Activated B cell treated with CpG ODN at 0.5 μM for 24 hours (primary cell): ENCODE measurements at regions not wholly inside any gene's neighbourhood (a gene's known extent, or its start where the extent isn't known, plus 50 kb on each side); places are given as distances from the start of the nearest gene placed in this dataset.

Source experiments
- ATAC-seq: fragments of 200-7000 bp; cut with Tn5 transposase; one replicate; pipeline ENCODE4 v1.10.0; 2021; ENCODE audit warnings: low read depth, mild to moderate bottlenecking, moderate library complexity
- CTCF ChIA-PET: fragments of 350-600 bp; sonication (Branson Sonifier 250); formaldehyde crosslinking; loops from one replicate; lab custom pipeline; 2021; ENCODE audit warnings: antibody characterized with exemption; lab: Charles Lee
- POLR2A ChIA-PET: fragments of 350-600 bp; sonication (Branson Sonifier 250); formaldehyde crosslinking; loops from one replicate; lab custom pipeline; 2021; ENCODE audit warnings: antibody characterized with exemption; lab: Charles Lee
- DNase-seq: peaks from one replicate; pipeline ENCODE4 v3.0.0; 2022
- H3K27ac Mint-ChIP-seq: one replicate; pipeline ENCODE4 v1.8.0; 2020; ENCODE audit warnings: mixed read lengths
- H3K27me3 Mint-ChIP-seq: one replicate; pipeline ENCODE4 v1.8.0; 2021; ENCODE audit warnings: mixed read lengths
- H3K36me3 Mint-ChIP-seq: one replicate; pipeline ENCODE4 v1.8.0; 2021; ENCODE audit warnings: low read depth, mixed read lengths
- H3K4me1 Mint-ChIP-seq: one replicate; pipeline ENCODE4 v1.8.0; 2021; ENCODE audit warnings: mixed read lengths
- H3K4me3 Mint-ChIP-seq: one replicate; pipeline ENCODE4 v1.8.0; 2020; ENCODE audit warnings: mild to moderate bottlenecking, mixed read lengths
- H3K9me3 Mint-ChIP-seq: one replicate; pipeline ENCODE4 v1.8.0; 2020; ENCODE audit warnings: mixed read lengths
- CTCF ChIP-seq: fragments of 200-600 bp; IDR thresholded peaks from one replicate; pipeline ENCODE4 v1.8.0; 2022; ENCODE audit warnings: antibody characterized with exemption, mild to moderate bottlenecking
- intact Hi-C: fragments of 100-400 bp; cut with micrococcal nuclease; formaldehyde crosslinking; loops from one replicate; pipeline ENCODE4 v1.15.1; 2024

DNA sequence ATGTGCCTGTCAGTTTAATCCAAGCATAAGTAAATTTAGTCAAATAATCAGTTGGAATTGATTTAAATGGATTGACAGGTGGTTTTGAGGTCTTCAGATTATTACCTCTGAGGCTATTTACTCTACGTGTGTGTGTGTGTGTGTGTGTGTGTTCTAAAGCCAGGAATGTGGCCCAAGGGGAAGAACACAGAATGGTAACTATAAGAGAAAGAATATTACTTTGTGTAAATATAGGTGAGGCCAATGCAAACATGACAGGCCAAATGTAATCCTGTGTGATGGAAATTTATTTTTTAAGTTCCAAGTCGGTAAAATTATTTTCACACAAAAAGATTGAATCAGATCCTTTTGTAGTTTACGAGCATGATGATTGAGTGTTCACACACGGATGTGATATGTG is 390.0 kb downstream of the PLK2 start:
- no peak for TF ChIP-seq CTCF
- intact Hi-C loops = no loop called here
- H3K27me3 Mint-ChIP-seq = no peaks in the 10 kb centered on the region
- no peak for ATAC-seq
- no peak overlapping the region for H3K27ac Mint-ChIP-seq
- POLR2A ChIA-PET = no interaction called here
- CTCF ChIA-PET = no interaction called here
- H3K4me3 Mint-ChIP-seq = no peak overlapping the region
- no peaks in the 10 kb centered on the region for H3K36me3 Mint-ChIP-seq
- no peak for DNase-seq
- H3K4me1 Mint-ChIP-seq = no peaks in the 10 kb centered on the region
- no peaks in the 10 kb centered on the region for H3K9me3 Mint-ChIP-seq

DNA sequence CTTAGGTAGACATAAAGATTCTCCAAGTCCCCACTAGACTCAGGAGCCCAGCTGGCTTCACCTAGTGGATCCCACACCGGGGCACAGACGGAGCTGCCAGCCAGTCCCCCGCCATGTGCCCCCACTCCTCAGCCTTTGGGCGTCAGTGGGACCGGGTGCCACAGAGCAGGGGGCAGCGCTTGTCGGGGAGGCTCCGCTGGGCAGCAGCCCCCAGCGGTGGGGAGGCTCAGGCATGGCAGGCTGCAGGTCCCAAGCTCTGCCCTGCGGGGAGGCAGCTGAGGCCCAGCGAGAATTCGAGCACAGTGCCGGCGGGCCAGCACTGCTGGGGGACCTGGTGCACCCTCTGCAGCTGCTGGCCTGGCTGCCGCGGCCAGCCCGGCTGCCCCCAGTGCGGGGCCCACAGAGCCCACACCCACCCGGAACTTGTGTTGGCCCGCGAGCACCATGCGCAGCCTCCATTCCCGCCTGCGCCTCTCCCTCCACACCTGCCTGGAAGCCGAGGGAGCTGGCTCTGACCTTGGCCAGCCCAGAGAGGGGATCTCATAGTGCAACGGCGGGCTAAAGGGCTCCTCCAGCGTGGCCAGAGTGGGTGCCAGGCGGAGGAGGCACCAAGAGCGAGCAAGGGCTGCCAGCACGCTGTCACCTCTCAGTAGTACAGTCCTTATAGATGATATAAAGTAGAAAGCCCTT is 390.7 kb downstream of the PLK2 start:
- Mint-ChIP-seq H3K27me3 (no peaks in the 10 kb centered on the region), H3K4me1 (no peaks in the 10 kb centered on the region), H3K27ac (no peak overlapping the region), H3K36me3 (no peaks in the 10 kb centered on the region), H3K4me3 (no peak overlapping the region), H3K9me3 (no peaks in the 10 kb centered on the region)
- DNase-seq = no peak
- ChIA-PET POLR2A (interaction anchor here (0.7 kb wide), 1 partner anchor 9 kb away, joined by 3 read pairs; no protein-coding TSS in a partner anchor), CTCF (no interaction called here)
- intact Hi-C loops = no loop called here
- ATAC-seq = no peak
- no peak for TF ChIP-seq CTCF

GRCh38 chr5:58066557-58066956 is 393.3 kb downstream of the PLK2 start:
- Mint-ChIP-seq H3K27ac (no peak overlapping the region), H3K4me1 (no peaks in the 10 kb centered on the region), H3K9me3 (no peaks in the 10 kb centered on the region), H3K27me3 (no peaks in the 10 kb centered on the region), H3K36me3 (no peaks in the 10 kb centered on the region), H3K4me3 (no peak overlapping the region)
- intact Hi-C loops = no loop called here
- CTCF ChIA-PET = no interaction called here
- POLR2A ChIA-PET = no interaction called here
- ATAC-seq = no peak
- TF ChIP-seq CTCF = no peak
- no peak for DNase-seq

- H3K4me1 Mint-ChIP-seq = no peaks in the 10 kb centered on the region
- intact Hi-C loops = no loop called here
- ATAC-seq = no peak
- POLR2A ChIA-PET = no interaction called here
- no peak for TF ChIP-seq CTCF
- H3K36me3 Mint-ChIP-seq = no peaks in the 10 kb centered on the region
- H3K27ac Mint-ChIP-seq = no peak overlapping the region
- no peaks in the 10 kb centered on the region for H3K27me3 Mint-ChIP-seq
- CTCF ChIA-PET = no interaction called here
- no peak overlapping the region for H3K4me3 Mint-ChIP-seq
- DNase-seq = no peak
- H3K9me3 Mint-ChIP-seq = no peaks in the 10 kb centered on the region
These were observed 393.8 kb downstream of the PLK2 start for GRCh38 chr5:58066076-58066475.

DNA sequence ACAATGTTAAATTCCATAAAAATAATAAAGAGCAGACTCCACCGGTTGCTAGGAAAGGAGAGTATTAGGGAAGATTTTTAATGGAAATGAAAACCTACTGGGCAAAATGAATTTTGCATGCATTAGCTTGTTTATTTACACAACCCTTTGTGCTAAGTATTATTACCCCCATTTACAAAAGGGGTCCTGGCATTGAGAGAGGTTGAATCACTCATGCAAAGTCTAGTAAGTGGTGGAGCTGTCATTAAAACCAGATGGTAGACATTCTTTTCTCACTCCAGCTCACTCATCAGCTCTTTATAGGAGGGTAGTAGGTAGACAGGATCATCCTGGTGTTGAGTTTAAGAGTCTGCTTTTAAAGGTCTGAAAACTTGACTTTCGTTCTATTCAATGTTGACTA is 395.1 kb downstream of the PLK2 start:
- H3K4me1 Mint-ChIP-seq = no peaks in the 10 kb centered on the region
- intact Hi-C loops = no loop called here
- H3K36me3 Mint-ChIP-seq = no peaks in the 10 kb centered on the region
- POLR2A ChIA-PET = no interaction called here
- DNase-seq (no peak), ATAC-seq (no peak)
- H3K27ac Mint-ChIP-seq = no peak overlapping the region
- no peaks in the 10 kb centered on the region for H3K9me3 Mint-ChIP-seq
- H3K27me3 Mint-ChIP-seq = peaks cover 1% of the 10 kb centered on the region
- H3K4me3 Mint-ChIP-seq = no peak overlapping the region
- CTCF ChIA-PET = no interaction called here
- TF ChIP-seq CTCF = no peak
